RWPE2 (cell line): ENCODE measurements at regions not wholly inside any gene's neighbourhood (a gene's known extent, or its start where the extent isn't known, plus 50 kb on each side); places are given as distances from the start of the nearest gene placed in this dataset.

Experiments
- ATAC-seq: fragments of 200-7000 bp; cut with Tn5 transposase; 3 replicates; pipeline ENCODE4 v1.9.1; 2021; ENCODE audit warnings: low read depth
- DNase-seq: peaks from one replicate; pipeline ENCODE4 v3.0.0-alpha.2; 2020; ENCODE audit warnings: low spot score
- H3K27ac ChIP-seq: fragments of 450-650 bp; 2 replicates; pipeline ENCODE4 v1.5.1; 2017; ENCODE audit warnings: mild to moderate bottlenecking; ENCODE audit not compliant: poor library complexity, severe bottlenecking
- H3K27me3 ChIP-seq: fragments of 250-450 bp; sonication (Bioruptor Pico); 2 replicates; pipeline ENCODE4 v1.5.1; 2021; ENCODE audit warnings: mild to moderate bottlenecking, moderate library complexity; ENCODE audit not compliant: insufficient read depth, poor library complexity, severe bottlenecking
- H3K36me3 ChIP-seq: fragments of 250-450 bp; sonication (Bioruptor Pico); 2 replicates; pipeline ENCODE4 v1.5.1; 2020; ENCODE audit warnings: low read depth, mild to moderate bottlenecking, moderate library complexity
- H3K4me1 ChIP-seq: fragments of 250-450 bp; sonication (Bioruptor Pico); 2 replicates; pipeline ENCODE4 v1.5.1; 2021; ENCODE audit warnings: mild to moderate bottlenecking, moderate library complexity; ENCODE audit not compliant: insufficient read depth, poor library complexity, severe bottlenecking
- H3K4me3 ChIP-seq: fragments of 250-450 bp; sonication (Bioruptor Pico); 2 replicates; pipeline ENCODE4 v1.5.1; 2021; ENCODE audit warnings: mild to moderate bottlenecking, moderate library complexity; ENCODE audit not compliant: severe bottlenecking
- H3K9me3 ChIP-seq: fragments of 250-450 bp; sonication (Bioruptor Pico); 2 replicates; pipeline ENCODE4 v1.5.1; 2021; ENCODE audit warnings: mild to moderate bottlenecking, moderate library complexity; ENCODE audit not compliant: severe bottlenecking
- TF ChIP-seq, protein P1 (sequence below): fragments of 450-650 bp; IDR thresholded peaks from one replicate; pipeline ENCODE4 v1.5.1; 2017; ENCODE audit warnings: mild to moderate bottlenecking, moderate library complexity; ENCODE audit not compliant: poor library complexity, severe bottlenecking

DNA sequence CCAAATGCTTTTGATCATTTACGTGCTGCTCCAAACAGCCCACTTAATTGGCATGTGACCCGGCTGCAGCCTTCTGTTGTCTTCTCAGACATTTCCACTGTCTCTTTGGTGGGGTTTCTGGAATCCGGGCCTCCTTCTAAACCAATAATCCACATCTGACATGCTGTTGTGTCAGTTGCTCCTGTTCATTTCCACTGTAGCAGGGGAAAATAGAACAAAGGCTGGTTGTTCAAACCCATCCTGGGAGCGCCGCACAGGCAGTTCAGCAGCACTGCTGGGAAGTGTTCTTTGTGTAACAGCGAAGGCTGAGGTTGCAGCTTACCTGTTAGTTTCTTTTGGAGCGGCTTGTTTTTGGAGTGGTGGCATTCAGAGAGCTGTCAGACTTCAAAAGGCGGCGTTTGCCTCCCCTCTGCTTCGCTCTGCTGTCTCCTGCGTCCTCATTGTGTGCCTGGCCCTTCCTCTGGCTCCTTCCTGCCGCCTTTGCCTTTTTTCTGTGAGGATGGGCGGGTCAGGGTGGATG, 149.4 kb downstream of the SNX10 start:
- H3K27ac ChIP-seq, result no peak overlapping the region
- no peak for ATAC-seq
- H3K36me3 ChIP-seq, result no peaks in the 10 kb centered on the region
- TF ChIP-seq, protein P1, sequence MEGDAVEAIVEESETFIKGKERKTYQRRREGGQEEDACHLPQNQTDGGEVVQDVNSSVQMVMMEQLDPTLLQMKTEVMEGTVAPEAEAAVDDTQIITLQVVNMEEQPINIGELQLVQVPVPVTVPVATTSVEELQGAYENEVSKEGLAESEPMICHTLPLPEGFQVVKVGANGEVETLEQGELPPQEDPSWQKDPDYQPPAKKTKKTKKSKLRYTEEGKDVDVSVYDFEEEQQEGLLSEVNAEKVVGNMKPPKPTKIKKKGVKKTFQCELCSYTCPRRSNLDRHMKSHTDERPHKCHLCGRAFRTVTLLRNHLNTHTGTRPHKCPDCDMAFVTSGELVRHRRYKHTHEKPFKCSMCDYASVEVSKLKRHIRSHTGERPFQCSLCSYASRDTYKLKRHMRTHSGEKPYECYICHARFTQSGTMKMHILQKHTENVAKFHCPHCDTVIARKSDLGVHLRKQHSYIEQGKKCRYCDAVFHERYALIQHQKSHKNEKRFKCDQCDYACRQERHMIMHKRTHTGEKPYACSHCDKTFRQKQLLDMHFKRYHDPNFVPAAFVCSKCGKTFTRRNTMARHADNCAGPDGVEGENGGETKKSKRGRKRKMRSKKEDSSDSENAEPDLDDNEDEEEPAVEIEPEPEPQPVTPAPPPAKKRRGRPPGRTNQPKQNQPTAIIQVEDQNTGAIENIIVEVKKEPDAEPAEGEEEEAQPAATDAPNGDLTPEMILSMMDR, result no peak
- H3K4me3 ChIP-seq, result no peak overlapping the region
- H3K27me3 ChIP-seq, result no peaks in the 10 kb centered on the region
- no peaks in the 10 kb centered on the region for H3K9me3 ChIP-seq
- no peak for DNase-seq
- H3K4me1 ChIP-seq, result no peaks in the 10 kb centered on the region

- no peaks in the 10 kb centered on the region for H3K4me1 ChIP-seq
- H3K9me3 ChIP-seq, result no peaks in the 10 kb centered on the region
- TF ChIP-seq, protein P1, result no peak
- ATAC-seq (no peak), DNase-seq (no peak)
- H3K27ac ChIP-seq, result no peak overlapping the region
- no peak overlapping the region for H3K4me3 ChIP-seq
- no peaks in the 10 kb centered on the region for H3K36me3 ChIP-seq
- no peaks in the 10 kb centered on the region for H3K27me3 ChIP-seq
These were observed 150.1 kb downstream of the SNX10 start for GRCh38 chr7:26441611-26442277.

GRCh38 chr7:26443006-26443405, 151.3 kb downstream of the SNX10 start:
- Histone ChIP-seq H3K27me3 (no peaks in the 10 kb centered on the region), H3K4me3 (no peak overlapping the region)
- ATAC-seq, result no peak

DNA sequence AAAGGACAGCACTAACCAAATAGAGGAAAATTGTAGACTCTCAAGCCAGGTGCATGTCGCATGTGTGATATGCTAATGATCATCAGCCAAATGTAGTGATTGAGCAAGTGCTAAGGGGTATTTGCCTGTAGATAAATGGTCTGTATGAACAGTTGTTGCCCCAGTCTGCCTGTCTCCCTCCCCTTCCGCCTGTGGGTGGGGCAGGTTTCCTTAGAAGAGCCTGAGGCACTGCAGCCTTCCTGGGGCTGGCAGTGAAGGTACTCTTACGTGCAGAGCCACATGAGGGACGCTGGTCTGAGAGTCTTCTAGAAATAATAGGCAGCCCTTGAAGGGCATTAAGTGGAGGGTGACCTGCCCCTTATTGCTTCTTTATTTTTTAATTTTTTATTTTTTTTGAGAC, 152.1 kb downstream of the SNX10 start:
- H3K36me3 ChIP-seq, result no peaks in the 10 kb centered on the region
- H3K27ac ChIP-seq, result no peak overlapping the region
- no peak for DNase-seq
- no peaks in the 10 kb centered on the region for H3K27me3 ChIP-seq
- H3K4me1 ChIP-seq, result no peaks in the 10 kb centered on the region
- ATAC-seq, result no peak
- H3K4me3 ChIP-seq, result no peak overlapping the region
- TF ChIP-seq, protein P1, result no peak
- no peaks in the 10 kb centered on the region for H3K9me3 ChIP-seq

More at GRCh38 chr7:26443006-26443405, 151.3 kb downstream of the SNX10 start:
- Histone ChIP-seq H3K9me3 (no peaks in the 10 kb centered on the region), H3K27ac (no peak overlapping the region), H3K36me3 (no peaks in the 10 kb centered on the region), H3K4me1 (no peaks in the 10 kb centered on the region)
- TF ChIP-seq, protein P1, result no peak
- no peak for DNase-seq

DNA sequence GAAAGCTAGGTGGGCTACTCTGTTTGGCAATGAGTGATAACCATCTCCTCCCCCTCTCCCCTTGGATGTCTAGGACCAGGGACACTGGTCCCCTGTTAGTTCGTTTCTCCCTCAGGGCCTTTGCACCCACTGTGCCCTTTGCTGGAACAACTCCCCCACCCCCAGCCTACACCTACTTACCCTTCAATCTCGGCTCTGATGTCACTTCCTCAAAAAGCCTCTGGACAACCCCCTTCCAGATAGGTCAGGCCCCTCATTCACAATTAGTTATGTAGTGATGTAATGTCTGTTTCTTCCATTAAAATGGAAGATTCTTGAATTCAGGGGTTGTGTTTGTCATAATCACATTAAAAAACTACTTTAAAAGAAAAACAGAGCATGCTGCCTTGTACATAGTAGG, 152.9 kb downstream of the SNX10 start:
- TF ChIP-seq, protein P1, result no peak
- ATAC-seq, result no peak
- H3K36me3 ChIP-seq, result no peaks in the 10 kb centered on the region
- H3K4me1 ChIP-seq, result peaks cover 3% of the 10 kb centered on the region
- H3K27me3 ChIP-seq, result no peaks in the 10 kb centered on the region
- no peak overlapping the region for H3K4me3 ChIP-seq
- no peaks in the 10 kb centered on the region for H3K9me3 ChIP-seq
- no peak overlapping the region for H3K27ac ChIP-seq
- no peak for DNase-seq
